GM21737 (cell line): ENCODE measurements at regions not wholly inside any gene's neighbourhood (a gene's known extent, or its start where the extent isn't known, plus 50 kb on each side); places are given as distances from the start of the nearest gene placed in this dataset.
"Not testable (repeated sequence)": the region's sequence is repeated elsewhere in the genome, so short reads cannot be mapped to it uniquely, and the experiment has no call there.

Source experiments
- ATAC-seq: cut with Tn5 transposase; IDR thresholded peaks from one replicate; pipeline ENCODE4 v1.9.1; 2021; ENCODE audit warnings: mild to moderate bottlenecking, moderate library complexity; ENCODE audit not compliant: unreplicated experiment

DNA sequence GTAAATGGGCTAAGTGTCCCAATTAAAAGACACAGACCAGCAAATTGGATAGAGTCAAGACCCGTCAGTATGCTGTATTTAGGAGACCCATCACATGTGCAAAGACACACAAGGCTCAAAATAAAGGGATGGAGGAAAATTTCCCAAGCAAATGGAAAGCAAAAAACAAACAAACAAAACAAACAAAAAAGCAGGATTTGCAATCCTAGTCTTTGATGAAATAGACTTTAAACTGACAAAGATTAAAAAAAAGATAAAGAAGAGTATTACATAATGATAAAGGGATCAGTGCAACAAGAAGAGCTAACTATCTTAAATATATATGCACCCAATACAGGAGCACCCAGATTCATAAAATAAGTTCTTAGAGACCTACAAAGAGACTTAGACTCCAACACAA, 429.6 kb downstream of the MAT2B start:
- not testable (repeated sequence) for ATAC-seq

DNA sequence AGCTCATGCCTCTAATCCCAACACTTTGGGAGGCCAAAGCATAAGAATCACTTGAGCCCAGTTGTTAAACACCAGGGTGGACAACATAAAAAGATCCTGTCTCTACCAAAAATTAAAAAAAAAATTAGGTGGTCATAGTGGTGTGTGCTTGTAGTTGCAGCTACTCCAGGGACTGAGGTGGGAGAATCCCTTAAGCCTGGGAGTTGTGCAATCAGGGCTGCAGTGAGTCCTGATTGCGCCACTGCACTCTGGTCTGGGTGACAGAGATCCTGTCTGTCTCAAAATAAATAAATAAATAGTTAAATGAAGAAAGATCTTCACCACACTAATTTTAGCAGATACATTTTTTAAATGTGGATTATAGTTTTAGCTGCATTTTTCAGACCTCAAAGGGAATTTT, 433.2 kb downstream of the MAT2B start:
- ATAC-seq, result no peak

DNA sequence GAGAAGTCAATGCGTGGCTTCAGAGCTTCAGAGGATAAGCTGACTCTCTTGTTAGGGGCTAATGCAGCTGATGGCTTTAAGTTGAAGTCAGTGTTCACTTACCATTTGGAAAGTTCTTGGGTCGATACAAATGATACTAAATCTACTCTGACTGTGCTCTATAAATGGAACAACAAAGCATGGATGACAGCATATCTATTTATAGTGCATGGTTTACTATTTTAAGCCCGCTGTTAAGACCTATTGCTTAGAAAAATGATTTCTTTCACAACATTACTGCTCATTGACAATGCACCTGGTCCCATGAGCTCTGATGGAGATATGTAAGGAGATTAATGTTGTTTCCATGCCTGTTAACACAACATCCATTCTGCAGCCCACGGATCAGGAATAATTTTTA, 435.7 kb downstream of the MAT2B start:
- no peak for ATAC-seq

DNA sequence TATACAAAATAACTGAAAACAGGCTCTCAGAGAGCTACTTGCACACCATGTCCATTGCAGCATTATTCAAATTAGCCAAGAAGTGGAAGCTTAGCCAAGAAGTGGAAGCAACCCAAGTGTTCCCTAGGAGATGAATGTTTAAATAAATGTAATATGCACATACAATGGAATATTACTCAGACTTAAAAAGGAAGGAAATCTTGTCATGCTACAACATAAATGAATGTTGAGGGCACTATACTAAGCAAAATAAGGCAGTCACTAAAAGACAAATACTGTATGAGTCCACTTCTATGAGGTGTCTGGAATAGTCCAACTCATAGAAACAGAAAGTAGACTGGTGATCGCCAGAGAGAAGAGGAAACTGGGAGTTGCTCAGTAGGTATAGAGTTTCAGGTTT, 438.1 kb downstream of the MAT2B start:
- ATAC-seq, result no peak

- no peak for ATAC-seq
Observed at GRCh38 chr5:163944738-163945137, 439.3 kb downstream of the MAT2B start.

DNA sequence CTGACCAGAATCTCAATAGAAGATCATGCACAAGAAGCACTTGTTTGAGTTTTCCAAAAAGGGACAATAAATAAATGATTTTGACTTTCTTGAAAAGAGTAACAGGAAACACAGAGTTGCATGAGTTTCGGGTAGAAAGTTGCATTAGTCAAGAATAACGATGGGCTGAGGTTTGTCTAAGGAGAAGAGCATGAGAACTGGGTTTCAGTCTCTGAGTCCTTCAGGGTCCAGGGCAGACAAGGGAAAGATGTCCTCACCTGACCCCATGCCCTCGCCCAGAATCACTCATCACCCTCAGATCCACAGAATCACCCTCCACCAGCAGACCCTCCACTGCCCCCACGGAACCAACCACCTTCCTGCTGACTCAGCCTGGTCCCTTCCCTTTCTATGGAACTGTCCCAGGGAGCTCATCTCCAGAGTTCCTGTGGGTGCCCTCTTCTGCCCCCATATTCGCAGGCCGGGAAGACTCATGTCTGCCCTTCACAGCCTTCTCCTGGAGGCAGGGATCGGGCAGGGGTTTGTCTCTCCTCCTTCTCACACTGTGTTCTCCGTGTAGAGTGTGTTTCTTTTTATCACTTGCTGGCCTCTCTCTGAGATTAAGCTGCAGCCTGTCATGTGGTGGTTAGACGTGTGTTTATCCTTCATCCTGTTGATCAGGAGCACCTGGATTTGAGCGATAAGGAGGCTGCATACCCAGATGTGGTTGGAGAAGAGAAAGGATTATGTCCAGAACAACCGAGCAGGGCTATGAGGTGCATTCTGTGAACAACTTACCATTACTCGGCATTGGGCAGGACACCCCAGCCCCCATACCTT, 442.6 kb downstream of the MAT2B start:
- no peak for ATAC-seq

DNA sequence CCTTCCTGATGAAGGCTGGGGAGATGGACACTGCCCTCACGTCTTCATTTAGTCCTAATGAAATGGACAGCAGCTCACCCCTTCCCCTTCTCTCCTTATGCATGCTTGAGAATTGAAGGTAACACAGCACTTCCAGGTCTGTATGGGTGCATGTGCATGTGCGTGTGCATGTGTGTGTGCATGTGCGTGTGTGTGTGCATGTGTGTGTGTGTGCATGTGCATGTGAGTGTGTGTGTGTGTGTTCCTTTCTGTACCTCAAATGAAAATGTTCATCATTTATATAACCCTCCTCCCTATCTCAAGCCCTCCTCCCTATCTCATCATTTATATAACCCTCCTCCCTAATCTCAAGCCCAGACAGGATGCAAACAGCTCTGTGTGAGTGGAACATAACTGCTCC, 444.8 kb downstream of the MAT2B start:
- no peak for ATAC-seq

DNA sequence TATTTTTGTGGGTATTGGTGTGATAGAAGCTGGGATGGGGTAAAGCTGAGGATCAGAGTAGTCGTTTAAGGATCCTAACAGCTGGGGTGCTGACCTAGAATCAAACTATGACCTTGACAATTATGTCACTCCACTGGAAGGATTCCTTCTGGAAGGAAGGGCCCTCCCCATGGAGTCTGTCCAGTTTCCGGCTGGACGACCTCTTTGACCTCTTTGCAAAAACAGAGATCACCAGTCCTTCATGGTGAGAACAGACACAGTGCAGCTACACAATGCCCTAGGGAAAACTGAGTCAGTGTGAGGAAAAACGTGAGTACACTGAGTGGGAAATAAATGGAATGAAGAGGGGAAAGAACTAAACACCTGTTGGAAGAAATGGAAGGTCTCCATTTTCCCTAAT, 445.6 kb downstream of the MAT2B start:
- ATAC-seq, result no peak

DNA sequence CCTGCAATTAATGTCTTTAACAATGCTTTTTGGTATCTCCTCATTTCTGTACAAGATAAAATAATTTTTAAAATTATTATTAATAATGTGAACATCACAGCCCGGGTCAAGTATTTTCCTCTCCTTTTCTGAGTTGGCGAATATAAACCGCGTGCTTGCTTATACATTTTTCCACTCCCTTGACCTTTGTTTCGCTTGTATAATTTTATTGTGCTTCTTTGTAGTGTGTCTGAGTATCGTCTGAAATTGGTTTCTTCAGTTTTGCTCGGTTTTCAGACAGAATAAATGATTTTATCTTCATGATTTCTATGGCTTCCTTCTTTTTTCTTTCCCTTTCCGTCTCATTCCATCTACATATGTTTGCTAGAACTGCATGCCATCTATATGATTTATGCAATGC, 448.5 kb downstream of the MAT2B start:
- no peak for ATAC-seq

DNA sequence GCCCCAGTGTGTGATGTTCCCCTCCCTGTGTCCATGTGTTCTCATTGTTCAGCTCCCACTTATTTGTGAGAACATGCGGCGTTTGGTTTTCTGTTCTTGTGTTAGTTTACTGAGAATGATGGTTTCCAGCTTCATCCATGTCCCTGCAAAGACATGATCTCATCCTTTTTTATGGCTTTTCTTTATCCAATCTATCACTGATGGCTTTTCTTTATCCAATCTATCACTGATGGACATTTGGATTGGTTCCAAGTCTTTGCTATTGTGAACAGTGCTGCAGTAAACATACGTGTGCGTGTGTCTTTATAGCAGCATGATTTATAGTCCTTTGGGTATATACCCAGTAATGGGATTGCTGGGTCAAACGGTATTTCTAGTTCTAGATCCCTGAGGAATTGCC, 455.8 kb downstream of the MAT2B start:
- ATAC-seq, result not testable (repeated sequence)

- no peak for ATAC-seq
Observed at GRCh38 chr5:163963881-163964280, 458.5 kb downstream of the MAT2B start.

- no peak for ATAC-seq
Observed at GRCh38 chr5:163964671-163965070, 459.3 kb downstream of the MAT2B start.

DNA sequence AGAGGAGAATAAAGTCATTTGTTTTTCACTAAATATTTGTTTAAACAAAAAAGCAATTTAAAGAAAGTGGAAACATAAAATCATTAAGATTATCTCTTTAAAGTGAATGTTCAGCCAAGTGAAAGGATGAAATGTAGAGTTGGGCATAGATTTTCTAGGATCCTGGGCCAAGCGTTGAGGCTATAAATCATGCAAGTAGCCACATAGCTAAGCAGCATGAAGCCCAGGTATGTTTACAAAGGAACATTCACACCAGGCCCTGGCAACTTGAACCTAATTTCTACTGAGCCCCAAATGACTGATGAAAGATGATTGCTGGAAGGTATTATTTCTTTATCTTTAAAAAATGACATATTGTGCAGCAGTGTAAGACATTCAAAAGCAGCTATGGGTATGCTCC, 461.8 kb downstream of the MAT2B start:
- ATAC-seq, result no peak

- ATAC-seq, result no peak
Observed at GRCh38 chr5:163968651-163969050, 463.2 kb downstream of the MAT2B start.

- no peak for ATAC-seq
Observed at GRCh38 chr5:163976696-163977095, 471.3 kb downstream of the MAT2B start.

- no peak for ATAC-seq
Observed at GRCh38 chr5:163978897-163979296, 473.5 kb downstream of the MAT2B start.

DNA sequence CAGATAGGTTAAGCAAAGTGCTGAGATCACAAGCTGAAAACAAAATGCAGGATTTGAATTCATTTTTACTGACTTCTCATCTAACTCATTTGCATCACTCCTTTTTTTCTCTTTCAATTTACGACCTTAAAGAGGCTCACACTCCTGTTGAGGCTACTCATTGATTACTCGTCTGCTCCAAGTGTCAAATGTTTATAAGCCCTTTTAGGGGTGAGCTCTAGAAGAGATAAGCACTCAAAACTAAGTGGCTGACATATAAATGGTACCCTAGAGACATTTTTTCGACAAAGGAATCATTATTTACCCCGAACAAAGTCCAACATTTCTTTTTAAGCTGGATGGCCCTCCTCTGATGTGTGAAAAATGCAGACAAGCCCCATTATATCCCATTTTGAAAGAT, 483.1 kb downstream of the MAT2B start:
- no peak for ATAC-seq

- ATAC-seq, result no peak
Observed at GRCh38 chr5:163993126-163993525, 487.7 kb downstream of the MAT2B start.

DNA sequence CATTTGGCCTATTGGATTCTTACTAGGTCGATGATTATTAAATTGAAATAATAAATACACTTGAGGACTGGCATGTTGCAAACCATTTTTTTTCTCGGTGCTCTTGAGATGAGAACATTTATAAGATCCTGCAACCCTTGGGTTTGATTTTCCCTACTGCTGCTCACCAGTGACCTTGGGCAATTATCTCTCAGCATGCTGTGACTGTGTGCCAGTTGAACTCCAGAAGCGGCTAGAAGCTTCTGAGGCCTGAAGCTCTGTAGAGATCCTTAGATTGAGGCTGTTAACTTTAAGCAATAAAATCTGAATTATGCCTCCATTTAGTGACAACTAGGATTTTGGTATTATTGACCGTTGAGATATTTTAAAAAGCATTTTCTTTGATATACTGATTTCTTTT, 489.8 kb downstream of the MAT2B start:
- ATAC-seq, result no peak

GRCh38 chr5:163997965-163998364, 492.5 kb downstream of the MAT2B start:
- no peak for ATAC-seq

DNA sequence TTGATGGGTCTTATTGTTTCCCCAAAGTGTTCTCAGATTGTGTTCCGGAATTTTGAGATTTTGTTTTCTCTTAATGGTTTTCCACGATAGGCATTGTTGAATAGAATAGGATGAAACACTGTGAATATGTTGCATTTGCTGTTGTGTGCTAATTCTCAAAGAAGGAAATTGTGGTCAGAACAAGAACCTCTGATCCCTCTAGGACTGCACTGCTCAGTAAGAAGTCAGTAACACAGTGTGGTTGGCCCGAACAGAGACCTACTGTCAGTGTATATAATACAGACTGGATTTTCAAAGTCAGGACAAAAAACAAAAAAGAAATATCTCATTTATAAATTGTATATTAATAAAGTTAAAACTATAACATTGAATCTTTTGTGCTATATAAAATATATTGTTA, 494.8 kb downstream of the MAT2B start:
- ATAC-seq, result no peak

DNA sequence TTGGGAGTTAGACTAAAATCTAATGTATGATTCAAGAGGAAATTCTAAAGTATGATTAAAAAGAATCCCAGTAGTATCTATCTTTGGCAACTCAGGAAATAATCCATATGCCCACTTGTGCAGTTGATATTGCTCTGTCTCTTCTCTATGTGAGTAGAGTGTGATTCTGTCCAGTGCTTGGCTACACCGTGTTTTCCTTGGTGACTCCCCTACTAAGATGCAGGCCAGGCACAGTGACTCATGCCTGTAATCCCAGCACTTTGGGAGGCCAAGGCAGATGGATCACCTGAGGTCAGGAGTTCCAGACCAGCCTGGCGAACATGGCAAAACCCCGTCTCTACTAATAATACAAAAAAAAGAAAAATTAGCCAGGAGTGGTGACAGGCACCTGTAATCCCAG, 495.4 kb downstream of the MAT2B start:
- ATAC-seq, result no peak

GRCh38 chr5:164002214-164002613, 496.8 kb downstream of the MAT2B start:
- no peak for ATAC-seq
